NCI-H524 (cell line): ENCODE measurements at regions not wholly inside any gene's neighbourhood (a gene's known extent, or its start where the extent isn't known, plus 50 kb on each side); places are given as distances from the start of the nearest gene placed in this dataset.
"Not testable (repeated sequence)": the region's sequence is repeated elsewhere in the genome, so short reads cannot be mapped to it uniquely, and the experiment has no call there.

Experiments used
- DNase-seq, 2 experiments: peaks; one replicate each; lab custom pipeline; 2025; lab: John Stamatoyannopoulos, UW

DNA sequence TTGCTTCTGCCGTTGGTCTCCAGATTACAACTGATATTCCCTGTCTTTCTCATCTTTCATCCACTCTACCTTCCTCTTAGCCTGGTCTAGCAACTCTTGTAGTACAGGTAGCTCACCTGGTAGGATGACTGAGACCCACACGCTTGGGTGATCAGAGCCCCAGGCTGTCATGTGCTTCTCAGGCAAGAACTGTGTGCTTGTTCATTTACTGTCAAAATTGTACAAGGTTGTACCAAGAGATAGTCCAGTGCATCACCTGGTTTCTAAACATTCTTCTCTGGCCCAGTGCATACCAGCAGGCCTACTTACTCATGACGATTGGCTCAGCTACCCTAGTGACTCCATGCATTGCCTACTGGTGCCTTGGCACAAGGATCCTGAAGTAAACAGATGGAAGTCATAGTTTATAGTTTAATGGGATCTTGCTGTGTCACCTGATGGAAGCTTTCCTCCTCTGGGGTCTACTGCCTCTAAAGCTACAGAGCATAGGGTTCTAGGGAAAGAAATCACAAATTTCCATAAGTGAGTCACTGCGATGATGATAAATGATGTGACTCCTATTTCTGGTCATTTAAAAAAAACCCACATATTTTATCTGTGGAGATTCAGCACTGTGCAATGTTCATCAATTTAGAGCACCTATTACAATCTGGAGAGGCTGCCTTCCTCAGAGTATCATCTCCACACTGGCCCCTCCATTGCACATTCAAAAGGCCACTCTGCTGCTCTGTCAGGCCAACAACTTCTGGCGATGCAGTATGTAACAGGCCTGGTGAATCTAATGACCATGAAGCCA is 481.8 kb upstream of the MEIS1 start:
- no peak for DNase-seq

DNA sequence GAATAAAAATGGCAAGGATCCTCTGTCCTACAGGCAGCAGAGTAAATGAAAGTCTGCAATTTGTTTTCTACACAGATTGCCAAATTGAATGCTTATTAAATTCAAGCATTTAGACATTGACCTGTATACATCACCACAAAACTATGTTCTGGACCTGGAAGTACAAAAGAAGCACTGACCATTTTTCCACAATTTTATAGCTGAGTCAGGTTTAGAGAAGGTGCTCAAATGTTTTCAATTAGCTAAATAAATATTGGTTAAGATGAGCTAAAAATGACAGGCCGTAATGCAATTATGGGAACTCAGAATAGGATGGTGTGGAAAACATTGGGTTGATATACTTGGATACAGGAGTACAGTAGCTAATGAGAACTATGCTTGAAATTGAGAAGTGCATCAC is 490.7 kb upstream of the MEIS1 start:
- no peak for DNase-seq

DNA sequence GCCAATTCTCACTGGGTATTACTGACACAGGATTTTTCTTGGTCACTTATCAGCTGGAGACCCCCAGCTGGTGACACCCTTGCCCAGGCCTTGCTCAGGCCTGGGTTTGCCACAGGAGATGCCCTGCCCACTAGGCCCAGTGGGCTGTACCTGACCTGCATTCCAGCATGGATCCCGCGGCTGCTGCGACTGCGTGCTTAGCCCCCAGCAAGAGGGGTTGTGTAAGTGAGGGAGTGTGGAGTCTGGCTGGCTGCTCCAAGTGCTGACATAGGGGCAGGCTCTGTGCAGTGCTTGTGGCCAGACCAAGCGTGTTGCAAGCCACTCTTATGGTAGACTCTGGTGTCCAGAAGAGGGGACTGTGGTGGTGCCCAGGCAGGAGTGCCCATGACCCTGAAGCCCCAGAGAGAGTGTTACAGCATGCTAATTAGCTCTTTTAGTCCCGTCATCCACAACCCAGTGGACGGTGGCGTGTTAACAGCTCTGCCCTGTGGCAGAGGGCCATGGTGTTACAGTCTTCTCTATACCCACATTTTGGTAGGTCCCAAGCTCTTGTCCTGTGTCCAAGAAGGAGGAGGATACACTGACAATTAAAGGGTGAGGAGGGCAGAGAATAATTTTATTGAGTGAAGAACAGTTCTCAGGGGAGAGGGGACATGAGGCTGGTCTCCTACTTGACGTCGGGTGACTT is 491.7 kb upstream of the MEIS1 start:
- no peak for DNase-seq

DNA sequence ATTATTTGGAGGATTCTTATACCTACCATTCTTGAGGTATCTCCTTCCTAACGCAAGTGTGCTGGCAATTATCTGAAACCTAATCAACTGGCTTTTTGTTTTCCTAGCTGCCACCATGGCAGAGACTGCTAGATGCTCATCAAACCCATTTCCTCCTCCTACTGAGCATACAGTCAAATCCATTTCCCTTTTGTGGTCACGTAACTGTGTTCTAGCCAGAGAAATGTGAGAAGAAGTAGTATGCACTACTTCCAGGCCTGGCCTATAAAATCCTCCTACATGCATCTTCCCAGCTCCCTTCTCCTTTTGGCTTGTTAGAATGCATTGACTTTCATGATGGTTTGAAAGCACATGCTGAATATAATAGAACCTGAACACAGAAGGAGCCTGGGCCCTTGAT is 494.1 kb upstream of the MEIS1 start:
- no peak for DNase-seq

DNA sequence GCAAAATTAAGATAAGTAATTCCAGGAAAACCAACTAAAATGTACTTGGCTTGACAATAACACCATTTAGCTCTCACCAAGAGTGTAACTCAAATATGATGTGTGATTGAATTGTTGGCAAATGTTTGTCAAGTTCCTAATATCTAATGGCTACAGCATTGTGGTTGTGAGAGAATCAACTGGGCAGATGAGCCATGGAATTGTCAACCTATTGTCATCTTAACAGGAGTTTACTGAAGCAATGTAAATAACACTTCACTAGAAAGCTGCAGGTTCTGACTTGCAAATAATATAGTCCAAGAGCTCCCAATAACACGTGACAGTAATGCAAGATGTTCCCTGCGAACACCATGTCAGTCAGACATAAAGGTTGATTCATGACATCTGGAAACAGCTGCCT is 495.2 kb upstream of the MEIS1 start:
- no peak for DNase-seq

DNA sequence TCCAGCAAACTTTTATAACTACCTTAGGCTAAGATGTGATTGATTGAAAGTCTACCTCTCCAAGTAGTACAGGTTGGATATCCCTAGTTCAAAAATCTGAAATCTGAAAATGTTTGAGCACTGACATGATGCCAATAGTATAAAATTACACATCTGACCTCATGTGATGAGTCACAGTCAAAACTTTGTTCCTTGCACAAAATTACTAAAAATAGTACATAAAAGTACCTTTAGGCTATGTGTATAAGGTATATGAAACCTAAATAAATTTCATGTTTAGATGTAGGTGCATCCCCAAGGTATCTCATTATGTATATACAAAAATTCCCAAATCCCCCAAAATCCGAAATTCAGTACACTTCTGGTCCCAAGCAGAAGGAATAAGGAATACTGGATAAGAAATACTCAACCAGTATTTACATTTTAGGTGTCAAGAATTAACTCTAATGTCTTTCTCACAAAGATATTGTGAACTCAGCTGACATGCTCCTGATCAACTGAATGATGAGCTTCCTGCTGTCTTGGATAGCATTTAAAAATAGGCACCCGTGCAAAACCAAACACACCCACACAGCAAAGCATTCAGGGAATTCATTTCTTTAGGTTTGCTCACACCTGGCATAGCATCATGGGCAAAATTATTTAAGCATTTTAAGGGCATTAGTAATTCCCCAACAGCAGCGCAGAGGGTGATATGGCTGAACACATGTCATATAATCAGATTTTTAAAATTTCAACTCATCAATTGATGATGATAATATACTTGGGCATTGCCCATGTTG is 497.4 kb upstream of the MEIS1 start:
- DNase-seq = no peak

DNA sequence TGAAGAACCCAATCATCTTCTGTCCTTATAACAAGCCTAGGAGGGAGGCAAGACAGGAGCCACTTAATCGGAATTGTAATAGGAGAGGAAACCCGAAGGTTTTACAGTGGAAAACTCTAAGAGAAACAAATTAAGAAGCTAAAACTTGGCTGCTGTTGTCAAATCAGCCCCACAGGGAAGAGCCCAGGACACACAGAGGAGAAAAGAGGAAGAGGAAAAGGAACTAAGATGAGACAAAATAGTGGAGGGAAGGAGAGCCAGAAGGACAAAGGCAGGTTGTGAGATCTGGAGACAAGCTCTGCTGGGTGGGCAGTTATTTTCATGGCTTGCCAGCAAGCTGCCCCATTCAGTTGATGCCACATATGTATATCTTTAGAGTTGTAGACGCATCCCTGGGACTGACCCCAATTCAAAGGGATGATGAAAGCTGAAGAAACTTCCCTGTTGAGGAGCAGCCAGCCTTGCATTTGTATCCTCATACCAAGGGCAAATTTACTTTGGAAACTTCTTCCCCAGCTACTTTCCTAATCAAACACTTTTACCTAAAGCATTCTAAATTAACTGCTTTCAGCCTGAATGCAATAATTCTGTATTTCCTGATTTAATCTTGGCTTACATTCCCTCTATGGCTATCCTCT is 499.8 kb upstream of the MEIS1 start:
- DNase-seq = no peak

DNA sequence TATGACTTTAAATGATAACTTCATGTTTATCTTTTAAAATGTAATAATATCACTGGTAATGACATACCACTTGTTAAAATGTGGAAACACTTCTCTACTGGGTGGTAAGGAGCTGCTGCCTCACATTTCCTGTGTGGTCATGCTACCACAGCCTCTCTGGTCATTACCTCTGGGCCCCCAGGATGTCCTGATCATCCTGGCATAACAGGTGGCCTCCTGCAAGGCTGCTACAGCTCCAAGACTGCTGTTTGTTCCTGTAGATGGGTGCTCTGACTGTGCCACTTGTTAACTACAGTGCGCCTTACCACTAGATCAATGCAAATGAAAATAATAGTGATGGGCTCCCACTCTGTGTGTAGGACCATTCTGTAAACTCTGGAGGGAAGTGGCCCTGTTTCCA is 500.2 kb upstream of the SPRED2 start:
- DNase-seq = no peak

DNA sequence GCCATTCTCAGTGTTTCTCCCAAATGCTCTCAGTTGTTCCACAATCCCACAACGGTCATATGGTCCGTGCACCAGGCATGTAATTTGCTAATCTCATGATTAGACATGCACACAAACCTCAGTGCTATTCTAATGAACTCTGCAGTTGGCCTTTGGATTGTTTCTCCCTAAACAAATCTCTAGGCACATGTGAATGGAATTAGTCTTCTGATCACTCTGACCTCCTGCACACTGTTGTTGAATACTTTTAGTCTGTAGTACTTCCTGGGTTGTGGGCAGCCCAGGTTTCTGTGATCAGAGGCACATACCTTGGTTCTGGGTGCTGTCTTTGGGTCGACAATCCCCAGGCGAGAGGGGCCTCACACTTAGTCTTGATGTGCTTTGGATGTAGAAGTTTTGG is 498.7 kb upstream of the SPRED2 start:
- no peak for DNase-seq

DNA sequence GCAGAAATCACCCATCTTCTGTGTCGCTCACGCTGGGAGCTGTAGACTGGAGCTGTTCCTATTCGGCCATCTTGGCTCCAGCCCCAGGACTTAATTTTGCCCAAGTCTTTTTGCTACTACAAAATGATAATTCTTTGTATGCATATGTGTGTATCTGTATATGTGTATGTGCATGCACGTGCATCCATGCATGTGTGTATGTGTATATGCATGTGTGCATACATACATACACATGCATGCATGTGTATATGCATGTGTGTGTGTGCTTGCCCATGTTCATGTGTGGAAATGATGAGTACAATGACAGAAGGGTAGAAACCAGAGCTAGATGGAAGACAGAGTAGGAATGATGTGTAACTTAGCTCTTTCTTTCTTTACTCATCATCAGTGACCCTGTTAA is 497.9 kb upstream of the SPRED2 start:
- no peak for DNase-seq

DNA sequence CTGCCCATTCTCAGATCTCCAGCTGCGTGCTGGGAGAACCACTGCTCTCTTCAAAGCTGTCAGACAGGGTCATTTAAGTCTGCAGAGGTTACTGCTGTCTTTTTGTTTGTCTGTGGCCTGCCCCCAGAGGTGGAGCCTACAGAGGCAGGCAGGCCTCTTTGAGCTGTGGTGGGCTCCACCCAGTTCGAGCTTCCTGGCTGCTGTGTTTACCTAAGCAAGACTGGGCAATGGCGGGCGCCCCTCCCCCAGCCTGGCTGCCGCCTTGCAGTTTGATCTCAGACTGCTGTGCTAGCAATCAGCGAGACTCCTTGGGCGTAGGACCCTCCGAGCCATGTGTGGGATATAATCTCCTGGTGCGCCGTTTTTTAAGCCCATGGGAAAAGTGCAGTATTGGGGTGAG is 497.3 kb upstream of the SPRED2 start:
- DNase-seq = not testable (repeated sequence)

DNA sequence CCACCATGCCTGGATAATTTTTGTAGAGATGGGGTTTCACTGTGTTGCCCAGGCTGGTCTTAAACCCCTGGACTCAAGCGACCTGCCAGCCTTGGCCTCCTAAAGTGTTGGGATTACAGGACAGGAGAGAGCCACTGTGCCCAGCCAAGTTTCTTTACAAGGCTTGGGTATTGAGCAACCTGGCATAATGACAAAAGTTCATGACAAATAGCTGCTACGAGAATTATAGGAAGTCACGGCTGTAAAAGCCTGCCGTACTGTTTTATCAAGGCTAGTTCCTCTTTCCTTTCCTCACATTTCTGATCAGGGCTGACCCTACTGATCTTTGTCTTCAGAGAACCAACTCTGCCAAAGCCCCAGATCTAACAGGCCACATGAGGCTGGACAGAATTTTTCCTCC is 490.4 kb upstream of the SPRED2 start:
- no peak for DNase-seq

DNA sequence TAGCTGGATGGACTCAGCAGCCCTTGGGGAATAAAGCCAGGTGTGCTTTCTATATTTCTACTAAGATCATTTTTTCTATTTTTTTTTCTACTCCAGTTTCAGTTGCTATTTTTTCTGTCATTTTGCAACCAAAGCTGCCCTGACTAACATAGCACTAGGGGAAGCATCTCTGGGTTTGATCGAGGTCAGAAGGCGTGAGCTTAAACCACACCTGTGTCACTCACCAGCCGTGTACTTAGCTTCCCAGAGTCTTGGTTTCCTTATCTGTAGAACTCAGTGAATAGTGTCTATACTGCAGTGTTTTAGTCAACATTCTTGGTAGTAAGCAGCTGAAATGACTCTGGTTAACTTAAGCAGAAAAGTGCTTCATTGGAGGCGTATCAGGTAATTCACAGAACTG is 489.6 kb upstream of the SPRED2 start:
- no peak for DNase-seq

DNA sequence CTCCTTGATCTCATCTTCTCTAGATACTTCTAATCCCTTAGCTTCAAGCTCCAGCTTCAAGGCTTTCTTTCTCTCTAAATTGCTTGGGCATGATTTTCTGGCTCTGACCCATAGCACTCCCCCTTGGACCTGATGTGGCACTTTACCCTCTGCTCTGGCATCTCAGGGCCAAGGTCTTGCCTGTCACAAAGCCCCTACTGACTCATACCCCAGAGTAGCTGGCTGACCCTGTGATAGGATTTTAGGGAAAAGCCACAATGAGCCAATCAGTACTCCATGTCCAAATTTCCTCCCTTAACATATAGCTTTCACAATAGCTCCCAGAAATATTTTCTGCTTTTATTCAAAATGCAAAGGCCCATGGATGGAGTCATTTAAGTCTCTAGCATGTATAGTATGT is 488.7 kb upstream of the SPRED2 start:
- no peak for DNase-seq

DNA sequence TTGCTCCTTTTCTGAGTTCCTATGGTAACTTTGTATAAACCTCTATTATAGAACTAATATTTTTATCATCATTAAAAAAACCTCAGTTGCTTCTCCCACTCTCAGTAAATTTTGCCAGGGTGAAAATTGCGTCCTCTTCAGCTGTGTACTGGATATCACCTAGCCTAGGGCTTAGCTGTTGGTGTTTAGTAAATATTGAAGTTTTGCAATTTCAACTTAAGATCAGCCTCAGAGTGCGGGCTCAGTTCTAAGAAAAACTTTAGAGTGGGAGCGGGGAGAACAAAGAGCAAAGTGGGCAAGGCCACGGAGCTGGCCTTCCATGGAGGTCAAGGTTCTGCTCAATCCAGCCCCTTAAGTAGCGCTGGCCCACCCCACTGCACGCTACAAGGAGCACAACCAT is 488.3 kb upstream of the SPRED2 start:
- no peak for DNase-seq

DNA sequence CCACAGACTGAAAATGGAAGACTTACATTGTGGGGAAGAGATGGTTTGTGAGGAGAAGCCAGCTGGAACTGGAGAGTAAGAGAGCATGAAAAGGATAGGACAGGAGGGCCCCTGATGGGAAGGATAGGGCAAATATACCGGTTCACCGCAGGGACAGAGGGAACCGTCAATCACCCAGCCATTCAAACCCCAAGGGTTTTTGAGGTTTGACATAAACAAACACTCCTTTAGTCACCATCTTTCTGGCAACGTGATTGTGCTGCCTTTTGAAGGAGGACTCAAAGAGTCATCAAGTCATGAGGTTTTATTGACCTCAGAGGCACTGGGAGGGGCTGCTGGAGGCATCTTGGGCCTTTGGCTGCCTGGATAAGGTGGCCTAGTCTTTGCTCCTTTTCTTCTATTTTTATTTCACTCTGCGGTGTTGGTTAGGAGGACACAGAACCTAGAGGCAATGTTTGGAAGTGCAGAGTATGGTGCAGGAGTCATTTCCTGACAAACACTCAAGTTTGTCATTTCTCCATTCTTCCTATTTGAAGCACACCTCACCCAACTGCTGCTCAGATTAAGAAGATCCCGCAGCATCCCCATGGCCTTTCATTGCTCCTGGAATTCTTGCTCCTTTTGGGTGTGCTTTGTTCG is 487.3 kb upstream of the SPRED2 start:
- no peak for DNase-seq

DNA sequence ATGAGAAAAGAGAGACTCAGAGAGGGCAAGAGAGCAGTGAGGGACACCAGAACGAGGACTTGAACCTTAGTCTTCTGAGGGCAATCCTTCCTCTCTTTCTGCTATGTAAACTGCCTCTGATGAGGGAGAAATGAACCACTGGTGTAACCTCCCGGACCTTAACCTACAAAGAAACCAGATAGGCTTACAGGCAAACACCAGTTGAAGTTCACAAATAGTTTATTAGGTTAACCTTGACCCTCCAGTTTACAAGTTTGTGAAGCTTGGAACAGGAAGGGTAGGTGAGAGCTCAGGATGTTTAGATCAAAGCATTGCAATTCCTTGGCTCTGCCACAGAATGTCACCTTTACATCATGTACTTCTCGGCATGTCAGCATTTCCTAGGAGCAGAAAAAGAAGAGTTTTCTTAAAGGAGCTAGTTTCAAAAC is 486.4 kb upstream of the SPRED2 start:
- peak in 1 of 2 experiments; percentile 39 for DNase-seq

DNA sequence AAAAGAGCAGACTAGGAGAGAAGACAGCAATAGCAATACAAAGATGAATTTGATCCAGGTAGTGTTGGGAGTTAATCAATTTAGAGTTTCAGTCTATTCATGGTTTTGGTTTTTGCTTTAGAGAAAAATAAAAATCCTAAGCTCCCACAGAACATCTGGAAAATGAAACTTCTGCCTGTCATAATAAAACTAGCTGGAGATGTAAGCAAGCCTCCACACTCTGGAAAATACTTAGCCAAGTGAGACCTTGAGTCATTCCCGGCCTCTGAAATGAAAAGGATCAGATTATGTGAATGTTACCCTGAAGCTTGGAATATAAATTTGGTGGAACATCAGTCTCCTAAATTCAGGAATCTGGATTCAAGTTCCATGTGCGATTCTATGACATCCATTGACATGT is 485.6 kb upstream of the SPRED2 start:
- DNase-seq = no peak

DNA sequence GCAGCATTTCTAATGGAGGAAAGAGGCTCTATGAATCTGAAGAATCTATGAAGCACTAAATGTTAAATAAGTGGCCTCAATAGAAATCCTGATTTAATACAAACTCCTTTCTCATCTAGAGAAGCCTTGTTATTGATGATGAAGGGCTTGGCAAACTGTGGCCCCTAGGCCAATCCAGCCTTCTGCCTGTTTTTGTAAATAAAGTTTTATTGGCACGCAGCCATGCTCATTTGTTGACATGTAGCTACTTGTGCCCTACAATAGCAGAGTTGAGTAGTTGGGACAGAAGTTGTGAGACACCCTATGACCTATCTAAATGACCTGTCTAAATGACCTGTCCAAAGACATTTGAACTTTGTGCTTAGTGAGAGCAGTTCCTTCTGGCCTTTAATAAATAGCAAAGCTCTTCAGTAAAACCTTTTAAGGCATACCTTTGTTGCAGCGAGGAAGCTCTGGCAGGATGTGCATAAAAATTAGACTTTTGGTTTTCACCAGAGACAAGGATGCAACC is 484.4 kb upstream of the SPRED2 start:
- DNase-seq = no peak

DNA sequence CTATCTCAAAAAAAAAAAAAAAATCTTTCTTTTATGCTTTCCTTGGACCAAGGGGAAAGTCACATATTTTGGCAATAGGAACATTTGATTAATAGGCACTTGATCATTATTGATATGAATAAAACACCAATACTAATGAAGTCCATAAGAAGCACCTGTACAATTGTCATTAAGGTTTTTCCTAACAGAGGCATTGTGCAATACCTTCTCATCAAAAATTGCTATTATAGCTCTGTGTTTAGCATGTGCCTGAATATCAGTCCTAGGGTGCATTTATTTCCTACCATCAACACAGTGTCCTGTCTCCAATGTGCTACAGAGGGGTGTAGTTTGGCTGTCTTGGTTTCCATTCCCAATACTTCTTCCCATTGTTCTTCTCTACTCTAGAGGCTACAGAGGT is 483.8 kb upstream of the SPRED2 start:
- no peak for DNase-seq

DNA sequence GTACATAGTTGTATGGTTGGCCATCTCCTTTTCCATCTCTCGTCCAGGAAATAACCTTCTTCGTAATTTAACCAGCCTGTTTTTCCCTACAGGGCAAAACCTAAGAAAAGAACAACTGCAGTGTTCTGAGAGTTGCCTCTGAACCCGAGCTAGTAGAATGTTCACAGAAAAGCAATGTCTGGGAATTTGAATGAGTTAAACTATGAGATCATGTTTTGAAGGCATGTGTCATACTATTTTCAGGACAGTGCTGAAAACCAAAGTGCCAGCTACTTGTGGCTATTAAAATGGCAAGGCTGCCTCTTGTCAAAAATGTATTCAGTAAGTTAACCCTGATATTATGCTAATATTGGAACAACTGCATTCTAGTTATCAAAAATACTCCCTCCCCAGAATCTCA is 482.9 kb upstream of the SPRED2 start:
- DNase-seq = no peak
